Cardiac septum (tissue), 1 donor: ENCODE measurements at regions not wholly inside any gene's neighbourhood (a gene's known extent, or its start where the extent isn't known, plus 50 kb on each side); places are given as distances from the start of the nearest gene placed in this dataset.

Experiments used
- DNase-seq: peaks from one replicate; pipeline ENCODE4 v3.0.0-alpha.2; 2020; ENCODE audit warnings: low spot score
- intact Hi-C: fragments of 100-400 bp; cut with DNase I; formaldehyde crosslinking; loops from one replicate; pipeline ENCODE4 v1.14.0; 2022
- donor health status: DM: no; HTN: no; CAD: no.

GRCh38 chr18:30280861-30281470 is 761.6 kb downstream of the DSC3 start:
- intact Hi-C loops: no loop called here
- DNase-seq: no peak

GRCh38 chr18:30280186-30280585 is 762.4 kb downstream of the DSC3 start:
- intact Hi-C loops: no loop called here
- no peak for DNase-seq

GRCh38 chr18:30277676-30278075 is 764.9 kb downstream of the DSC3 start:
- intact Hi-C loops: no loop called here
- DNase-seq: no peak

GRCh38 chr18:30271716-30272115 is 770.8 kb downstream of the DSC3 start:
- intact Hi-C loops: no loop called here
- no peak for DNase-seq

GRCh38 chr18:30265190-30265589 is 777.4 kb downstream of the DSC3 start:
- intact Hi-C loops: no loop called here
- no peak for DNase-seq

- no peak for DNase-seq
- intact Hi-C loops: no loop called here
These were observed 788.2 kb downstream of the DSC3 start for GRCh38 chr18:30254331-30254730.

- DNase-seq: no peak
- intact Hi-C loops: no loop called here
These were observed 794.5 kb downstream of the DSC3 start for GRCh38 chr18:30248056-30248455.

GRCh38 chr18:30245766-30246455 is 796.6 kb downstream of the DSC3 start:
- intact Hi-C loops: no loop called here
- no peak for DNase-seq

GRCh38 chr18:30234755-30235154 is 807.8 kb downstream of the DSC3 start:
- intact Hi-C loops: no loop called here
- DNase-seq: no peak

- intact Hi-C loops: no loop called here
- no peak for DNase-seq
These were observed 831.4 kb downstream of the DSC3 start for GRCh38 chr18:30211112-30211511.

GRCh38 chr18:30208546-30208945 is 834.0 kb downstream of the DSC3 start:
- no peak for DNase-seq
- intact Hi-C loops: no loop called here

GRCh38 chr18:30192216-30192615 is 850.3 kb downstream of the DSC3 start:
- intact Hi-C loops: no loop called here
- DNase-seq: no peak

GRCh38 chr18:30186245-30186644 is 856.3 kb downstream of the DSC3 start:
- no peak for DNase-seq

GRCh38 chr18:30177056-30177455 is 865.5 kb downstream of the DSC3 start:
- intact Hi-C loops: no loop called here
- DNase-seq: no peak

More at GRCh38 chr18:30186245-30186644, 856.3 kb downstream of the DSC3 start:
- intact Hi-C loops: no loop called here

GRCh38 chr18:30175621-30176225 is 866.8 kb downstream of the DSC3 start:
- intact Hi-C loops: no loop called here
- DNase-seq: no peak

GRCh38 chr18:30175061-30175574 is 867.4 kb downstream of the DSC3 start:
- DNase-seq: no peak
- intact Hi-C loops: no loop called here

GRCh38 chr18:30163573-30163972 is 879.0 kb downstream of the DSC3 start:
- intact Hi-C loops: no loop called here

GRCh38 chr18:30160124-30160523 is 882.4 kb downstream of the DSC3 start:
- intact Hi-C loops: no loop called here
- DNase-seq: no peak

More at GRCh38 chr18:30163573-30163972, 879.0 kb downstream of the DSC3 start:
- DNase-seq: no peak

GRCh38 chr18:30150586-30151250 is 891.8 kb downstream of the DSC3 start:
- intact Hi-C loops: no loop called here
- DNase-seq: no peak

- intact Hi-C loops: no loop called here
These were observed 893.0 kb downstream of the DSC3 start for GRCh38 chr18:30149585-30149984.

More at GRCh38 chr18:30149585-30149984, 893.0 kb downstream of the DSC3 start:
- DNase-seq: no peak
